HCT116 (cell line): ENCODE measurements at regions not wholly inside any gene's neighbourhood (a gene's known extent, or its start where the extent isn't known, plus 50 kb on each side); places are given as distances from the start of the nearest gene placed in this dataset.

Experiments used
- ATAC-seq: fragments of 200-7000 bp; cut with Tn5 transposase; 2 replicates; pipeline ENCODE4 v1.9.1; 2020; ENCODE audit warnings: mild to moderate bottlenecking, moderate library complexity
- BruUV-seq: library from RNA; stranded (reverse); fragments of 400-500 nt; replicated peaks from 2 replicates; lab custom pipeline; 2021; lab: Mats Ljungman, UMichigan
- CTCF ChIA-PET: fragments of 300-600 bp; sonication (Branson Sonifier 250); formaldehyde crosslinking; loops from one replicate; lab custom pipeline; 2021; ENCODE audit warnings: antibody characterized with exemption; lab: Charles Lee
- POLR2A ChIA-PET: fragments of 300-600, 350-600 bp; sonication (Branson Sonifier 250); formaldehyde crosslinking; loops from one replicate; lab custom pipeline; 2021; ENCODE audit warnings: antibody characterized with exemption; lab: Charles Lee
- RAD21 ChIA-PET, 2 experiments: fragments of 300-600 bp; sonication (Branson Sonifier 250); formaldehyde crosslinking; loops; one replicate each; lab custom pipeline; 2023; ENCODE audit warnings: low total read pairs in 2 of 2; ENCODE audit not compliant: uncharacterized antibody in 2 of 2, unreplicated experiment in 2 of 2, low non-redundant PET in 1 of 2; lab: Charles Lee
- DNase-seq: peaks from one replicate; pipeline ENCODE4 v3.0.0-alpha.2; 2010; ENCODE audit warnings: low read depth, low spot score
- H2AFZ ChIP-seq: fragments of 200-600 bp; shearing (Covaris generic), sonication (generic); 2 replicates; pipeline ENCODE4 v1.6.1; 2017; ENCODE audit warnings: low read depth, mixed run types, mixed read lengths, antibody characterized with exemption, low read length; ENCODE audit not compliant: poor library complexity, severe bottlenecking
- H3K27ac ChIP-seq: 2 replicates; pipeline ENCODE4 v1.5.1; 2012; ENCODE audit warnings: low read depth, low read length
- H3K27me3 ChIP-seq: fragments of 200-600 bp; sonication (generic); 2 replicates; pipeline ENCODE4 v1.6.1; 2016; ENCODE audit warnings: mixed run types, low read length, mixed read lengths; ENCODE audit not compliant: insufficient read depth
- H3K36me3 ChIP-seq, 2 experiments: fragments of 200-500 bp in 1 of 2; fragments of 200-600 bp in 1 of 2; sonication (Bioruptor generic) in 1 of 2; sonication (generic) in 1 of 2; 2 replicates each; pipeline versions ENCODE4 v1.5.1 to v1.6.1; 2014 to 2016; ENCODE audit warnings: low read length in 2 of 2, inconsistent platforms in 1 of 2, mixed read lengths in 1 of 2, mixed run types in 1 of 2; ENCODE audit not compliant: insufficient read depth in 2 of 2, control insufficient read depth in 1 of 2
- H3K4me1 ChIP-seq, 2 experiments: fragments of 200-600 bp in 1 of 2; sonication (generic) in 1 of 2; 2 replicates each; pipeline versions ENCODE4 v1.5.1 to v1.6.1; 2012 to 2017; ENCODE audit warnings: low read length in 2 of 2, inconsistent platforms in 1 of 2, mild to moderate bottlenecking in 1 of 2, mixed read lengths in 1 of 2, mixed run types in 1 of 2, moderate library complexity in 1 of 2; ENCODE audit not compliant: insufficient read depth in 2 of 2, control insufficient read depth in 1 of 2
- H3K4me2 ChIP-seq: fragments of 200-600 bp; sonication (generic); 2 replicates; pipeline ENCODE4 v1.6.1; 2017; ENCODE audit warnings: mixed run types, low read length, mixed read lengths
- H3K4me3 ChIP-seq, 2 experiments: fragments of 200-600 bp in 1 of 2; sonication (generic) in 1 of 2; replicated peaks in 1 of 2; 2 replicates each; pipeline ENCODE4 v1.5.1; 2011 to 2016; ENCODE audit warnings: low read length in 2 of 2, control low read depth in 1 of 2, low read depth in 1 of 2, mild to moderate bottlenecking in 1 of 2, mixed read lengths in 1 of 2, mixed run types in 1 of 2
- H3K79me2 ChIP-seq: fragments of 200-600 bp; sonication (generic); 2 replicates; pipeline ENCODE4 v1.6.1; 2017; ENCODE audit warnings: mild to moderate bottlenecking, mixed run types, low read length, moderate library complexity, mixed read lengths; ENCODE audit not compliant: insufficient read depth
- H3K9ac ChIP-seq: fragments of 200-600 bp; sonication (generic); 2 replicates; pipeline ENCODE4 v1.6.1; 2016; ENCODE audit warnings: low read length, mixed read lengths
- H3K9me2 ChIP-seq: fragments of 200-600 bp; sonication (generic), shearing (Covaris generic); 2 replicates; pipeline ENCODE4 v1.6.1; 2017; ENCODE audit warnings: mixed run types, mild to moderate bottlenecking, moderate library complexity; ENCODE audit not compliant: insufficient read depth
- H3K9me3 ChIP-seq, 2 experiments: fragments of 200-500 bp in 1 of 2; fragments of 200-600 bp in 1 of 2; sonication (Bioruptor generic) in 1 of 2; sonication (generic) in 1 of 2; 2 replicates each; pipeline ENCODE4 v1.6.1; 2014 to 2017; ENCODE audit warnings: low read length in 2 of 2, mixed read lengths in 2 of 2, inconsistent platforms in 1 of 2, low read depth in 1 of 2, mild to moderate bottlenecking in 1 of 2, mixed run types in 1 of 2, moderate library complexity in 1 of 2; ENCODE audit not compliant: control insufficient read depth in 1 of 2, insufficient read depth in 1 of 2
- H4K20me1 ChIP-seq: fragments of 200-600 bp; sonication (generic), shearing (Covaris generic); 2 replicates; pipeline ENCODE4 v1.6.1; 2017; ENCODE audit warnings: mixed run types, mild to moderate bottlenecking, moderate library complexity; ENCODE audit not compliant: insufficient read depth
- CBX3 ChIP-seq: IDR thresholded peaks from 2 replicates; pipeline ENCODE4 v1.6.1; 2012; ENCODE audit warnings: low read depth
- CEBPB ChIP-seq: IDR thresholded peaks from 2 replicates; pipeline ENCODE4 v1.6.1; 2012; ENCODE audit warnings: low read depth
- EGR1 ChIP-seq: IDR thresholded peaks from 2 replicates; pipeline ENCODE4 v1.6.1; 2012; ENCODE audit warnings: low read depth
- ELF1 ChIP-seq: IDR thresholded peaks from 2 replicates; pipeline ENCODE4 v1.6.1; 2012; ENCODE audit warnings: low read depth, borderline replicate concordance
- EZH2 ChIP-seq: fragments of 200-600 bp; sonication (generic); IDR thresholded peaks from 2 replicates; pipeline ENCODE4 v1.6.1; 2017; ENCODE audit warnings: antibody characterized with exemption, mixed run types
- EZH2phosphoT487 ChIP-seq: fragments of 200-600 bp; IDR thresholded peaks from 2 replicates; pipeline ENCODE4 v1.6.1; 2018; ENCODE audit warnings: antibody characterized with exemption, borderline replicate concordance
- FOSL1 ChIP-seq: IDR thresholded peaks from 2 replicates; pipeline ENCODE4 v1.6.1; 2012; ENCODE audit warnings: low read depth
- MAX ChIP-seq: IDR thresholded peaks from 2 replicates; pipeline ENCODE4 v1.6.1; 2012
- POLR2A ChIP-seq: IDR thresholded peaks from 2 replicates; pipeline ENCODE4 v1.7.0; 2011; ENCODE audit warnings: borderline replicate concordance; ENCODE audit not compliant: insufficient read depth, insufficient read length; ENCODE audit errors: extremely low read depth
- RAD21 ChIP-seq: IDR thresholded peaks from 2 replicates; pipeline ENCODE4 v1.6.1; 2012; ENCODE audit warnings: low read depth, mild to moderate bottlenecking
- SIN3A ChIP-seq: IDR thresholded peaks from 2 replicates; pipeline ENCODE4 v1.6.1; 2012; ENCODE audit warnings: low read depth
- SP1 ChIP-seq: IDR thresholded peaks from 2 replicates; pipeline ENCODE4 v1.6.1; 2012; ENCODE audit warnings: low read depth
- YY1 ChIP-seq: IDR thresholded peaks from 2 replicates; pipeline ENCODE4 v1.6.1; 2011; ENCODE audit warnings: low read length, low read depth, moderate library complexity, mild to moderate bottlenecking; ENCODE audit not compliant: insufficient replicate concordance; ENCODE audit errors: extremely low read depth
- intact Hi-C: fragments of 100-400 bp; cut with micrococcal nuclease; formaldehyde crosslinking; loops from 2 replicates; pipeline ENCODE4 v1.10.0; 2022
- TF ChIP-seq, protein P1 (sequence below): IDR thresholded peaks from 2 replicates; pipeline ENCODE4 v1.6.1; 2012; ENCODE audit warnings: low read depth

DNA sequence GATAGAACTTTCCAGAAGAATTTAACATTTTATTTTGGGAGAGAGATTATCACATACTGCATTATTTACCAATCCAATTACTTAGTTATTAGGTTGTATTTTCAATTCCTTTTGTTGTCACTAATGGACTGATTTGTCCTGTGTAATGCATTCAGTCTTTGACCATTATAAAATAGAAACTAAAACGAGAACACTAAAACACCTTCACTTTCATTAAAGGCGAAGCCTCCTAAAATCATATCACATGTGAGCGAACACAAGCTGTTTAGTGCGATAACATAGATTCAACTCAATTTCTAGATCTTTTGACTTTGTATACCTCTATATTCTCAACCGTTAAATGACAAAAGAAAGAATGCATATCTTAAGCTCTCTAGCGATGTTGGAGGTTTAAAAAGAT, 253.4 kb downstream of the VGLL3 start (continued):
- TF ChIP-seq, protein P1, sequence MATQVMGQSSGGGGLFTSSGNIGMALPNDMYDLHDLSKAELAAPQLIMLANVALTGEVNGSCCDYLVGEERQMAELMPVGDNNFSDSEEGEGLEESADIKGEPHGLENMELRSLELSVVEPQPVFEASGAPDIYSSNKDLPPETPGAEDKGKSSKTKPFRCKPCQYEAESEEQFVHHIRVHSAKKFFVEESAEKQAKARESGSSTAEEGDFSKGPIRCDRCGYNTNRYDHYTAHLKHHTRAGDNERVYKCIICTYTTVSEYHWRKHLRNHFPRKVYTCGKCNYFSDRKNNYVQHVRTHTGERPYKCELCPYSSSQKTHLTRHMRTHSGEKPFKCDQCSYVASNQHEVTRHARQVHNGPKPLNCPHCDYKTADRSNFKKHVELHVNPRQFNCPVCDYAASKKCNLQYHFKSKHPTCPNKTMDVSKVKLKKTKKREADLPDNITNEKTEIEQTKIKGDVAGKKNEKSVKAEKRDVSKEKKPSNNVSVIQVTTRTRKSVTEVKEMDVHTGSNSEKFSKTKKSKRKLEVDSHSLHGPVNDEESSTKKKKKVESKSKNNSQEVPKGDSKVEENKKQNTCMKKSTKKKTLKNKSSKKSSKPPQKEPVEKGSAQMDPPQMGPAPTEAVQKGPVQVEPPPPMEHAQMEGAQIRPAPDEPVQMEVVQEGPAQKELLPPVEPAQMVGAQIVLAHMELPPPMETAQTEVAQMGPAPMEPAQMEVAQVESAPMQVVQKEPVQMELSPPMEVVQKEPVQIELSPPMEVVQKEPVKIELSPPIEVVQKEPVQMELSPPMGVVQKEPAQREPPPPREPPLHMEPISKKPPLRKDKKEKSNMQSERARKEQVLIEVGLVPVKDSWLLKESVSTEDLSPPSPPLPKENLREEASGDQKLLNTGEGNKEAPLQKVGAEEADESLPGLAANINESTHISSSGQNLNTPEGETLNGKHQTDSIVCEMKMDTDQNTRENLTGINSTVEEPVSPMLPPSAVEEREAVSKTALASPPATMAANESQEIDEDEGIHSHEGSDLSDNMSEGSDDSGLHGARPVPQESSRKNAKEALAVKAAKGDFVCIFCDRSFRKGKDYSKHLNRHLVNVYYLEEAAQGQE: no peak
- TF ChIP-seq EZH2phosphoT487: no peak
- no peak for TF ChIP-seq RAD21
- TF ChIP-seq EGR1: no peak
- TF ChIP-seq SIN3A: no peak
- TF ChIP-seq SP1: no peak
- TF ChIP-seq, all 23 proteins: peak for 0

- ChIA-PET POLR2A (no interaction called here), RAD21 (no interaction called here), CTCF (no interaction called here)
- Histone ChIP-seq H3K4me2 (no peak overlapping the region), H3K9me2 (no peaks in the 10 kb centered on the region), H3K4me3 (no peak overlapping the region), H3K79me2 (no peaks in the 10 kb centered on the region), H2AFZ (no peak overlapping the region), H3K9me3 (no peaks in the 10 kb centered on the region; a peak in 1 of 4 replicates), H3K27ac (no peak overlapping the region), H3K36me3 (no peaks in the 10 kb centered on the region), H4K20me1 (no peaks in the 10 kb centered on the region), H3K27me3 (no peaks in the 10 kb centered on the region), H3K9ac (no peak overlapping the region), H3K4me1 (no peaks in the 10 kb centered on the region)
- TF ChIP-seq EZH2 (no peak), MAX (no peak), YY1 (no peak), POLR2A (no peak), ELF1 (no peak), CBX3 (no peak), CEBPB (no peak), FOSL1 (no peak)
- TF ChIP-seq, protein P1: no peak
- no peak for DNase-seq
- BruUV-seq: no TSS peak
- ATAC-seq: no peak
- intact Hi-C loops: no loop called here
Observed at GRCh38 chr3:86733257-86733656, 257.7 kb downstream of the VGLL3 start.
